PC-9 (cell line): ENCODE measurements at regions not wholly inside any gene's neighbourhood (a gene's known extent, or its start where the extent isn't known, plus 50 kb on each side); places are given as distances from the start of the nearest gene placed in this dataset.

Experiments
- EZH2 ChIP-seq: fragments of 200-600 bp; sonication (generic); IDR thresholded peaks from 2 replicates; pipeline ENCODE4 v1.8.0; 2017; ENCODE audit warnings: antibody characterized with exemption, low read depth
- TF ChIP-seq, protein P1 (sequence below): fragments of 200-600 bp; sonication (generic); conservative IDR thresholded peaks from 2 replicates; pipeline ENCODE4 v1.6.1; 2017; ENCODE audit warnings: mixed run types, antibody characterized with exemption, mild to moderate bottlenecking, moderate library complexity

DNA sequence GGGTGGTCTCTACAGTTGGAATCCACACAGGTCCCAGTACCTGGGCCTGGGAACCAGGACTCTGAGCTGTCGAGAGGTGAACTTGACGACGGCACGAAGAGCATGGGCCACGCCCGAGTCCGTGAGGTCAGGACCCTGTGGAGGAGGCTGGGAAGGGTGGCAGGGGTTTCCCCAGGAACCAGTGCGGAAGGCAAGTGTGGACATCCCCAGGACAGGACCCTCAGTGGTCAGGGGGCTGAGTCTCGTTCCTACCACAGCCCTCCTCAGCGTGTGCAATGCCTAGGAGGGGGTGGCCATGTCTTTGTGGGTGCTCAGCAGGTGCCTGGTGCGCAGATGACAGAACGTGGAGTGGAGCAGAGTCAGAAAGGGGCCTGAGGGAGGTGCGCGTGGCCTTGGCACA lies 335.6 kb upstream of the SALL3 start:
- TF ChIP-seq, protein P1, sequence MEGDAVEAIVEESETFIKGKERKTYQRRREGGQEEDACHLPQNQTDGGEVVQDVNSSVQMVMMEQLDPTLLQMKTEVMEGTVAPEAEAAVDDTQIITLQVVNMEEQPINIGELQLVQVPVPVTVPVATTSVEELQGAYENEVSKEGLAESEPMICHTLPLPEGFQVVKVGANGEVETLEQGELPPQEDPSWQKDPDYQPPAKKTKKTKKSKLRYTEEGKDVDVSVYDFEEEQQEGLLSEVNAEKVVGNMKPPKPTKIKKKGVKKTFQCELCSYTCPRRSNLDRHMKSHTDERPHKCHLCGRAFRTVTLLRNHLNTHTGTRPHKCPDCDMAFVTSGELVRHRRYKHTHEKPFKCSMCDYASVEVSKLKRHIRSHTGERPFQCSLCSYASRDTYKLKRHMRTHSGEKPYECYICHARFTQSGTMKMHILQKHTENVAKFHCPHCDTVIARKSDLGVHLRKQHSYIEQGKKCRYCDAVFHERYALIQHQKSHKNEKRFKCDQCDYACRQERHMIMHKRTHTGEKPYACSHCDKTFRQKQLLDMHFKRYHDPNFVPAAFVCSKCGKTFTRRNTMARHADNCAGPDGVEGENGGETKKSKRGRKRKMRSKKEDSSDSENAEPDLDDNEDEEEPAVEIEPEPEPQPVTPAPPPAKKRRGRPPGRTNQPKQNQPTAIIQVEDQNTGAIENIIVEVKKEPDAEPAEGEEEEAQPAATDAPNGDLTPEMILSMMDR: no peak
- TF ChIP-seq EZH2: no peak
